DOHH2 (cell line): ENCODE measurements at regions not wholly inside any gene's neighbourhood (a gene's known extent, or its start where the extent isn't known, plus 50 kb on each side); places are given as distances from the start of the nearest gene placed in this dataset.
"Not testable (repeated sequence)": the region's sequence is repeated elsewhere in the genome, so short reads cannot be mapped to it uniquely, and the experiment has no call there.

Source experiments
- H3F3A ChIP-seq: fragments of 200-600 bp; sonication (generic), shearing (Covaris generic); 2 replicates; pipeline ENCODE4 v1.6.0; 2016; ENCODE audit warnings: antibody characterized with exemption, mild to moderate bottlenecking; ENCODE audit not compliant: control insufficient read depth, insufficient read depth
- H3K27ac ChIP-seq: fragments of 200-600 bp; sonication (generic); 2 replicates; pipeline ENCODE4 v1.5.1; 2014; ENCODE audit warnings: low read depth, mild to moderate bottlenecking, low read length, moderate library complexity
- H3K27me3 ChIP-seq: fragments of 200-600 bp; sonication (generic); 2 replicates; pipeline ENCODE4 v1.6.1; 2014; ENCODE audit warnings: mild to moderate bottlenecking, low read length, mixed read lengths; ENCODE audit not compliant: control insufficient read depth
- H3K36me3 ChIP-seq: fragments of 200-600 bp; sonication (generic); 2 replicates; pipeline ENCODE4 v1.6.1; 2014; ENCODE audit warnings: mild to moderate bottlenecking, low read length, moderate library complexity, mixed read lengths; ENCODE audit not compliant: control insufficient read depth
- H3K4me1 ChIP-seq: fragments of 200-600 bp; sonication (generic); 2 replicates; pipeline ENCODE4 v1.6.1; 2014; ENCODE audit warnings: mild to moderate bottlenecking, low read length, mixed read lengths; ENCODE audit not compliant: control insufficient read depth
- H3K4me2 ChIP-seq: fragments of 200-600 bp; sonication (generic); 2 replicates; pipeline ENCODE4 v1.6.0; 2014; ENCODE audit warnings: mild to moderate bottlenecking, low read length, moderate library complexity
- H3K4me3 ChIP-seq: fragments of 200-600 bp; sonication (generic); 2 replicates; pipeline ENCODE4 v1.5.1; 2014; ENCODE audit warnings: mild to moderate bottlenecking, low read length, mixed read lengths
- H3K79me2 ChIP-seq: fragments of 200-600 bp; sonication (generic); 2 replicates; pipeline ENCODE4 v1.6.1; 2014; ENCODE audit warnings: mild to moderate bottlenecking, low read length, mixed read lengths; ENCODE audit not compliant: control insufficient read depth
- H3K9me2 ChIP-seq: fragments of 200-600 bp; sonication (generic); replicated peaks from 2 replicates; pipeline ENCODE4 v1.6.1; 2014; ENCODE audit warnings: mild to moderate bottlenecking, low read length, mixed read lengths; ENCODE audit not compliant: control insufficient read depth
- H3K9me3 ChIP-seq: fragments of 200-600 bp; sonication (generic); 2 replicates; pipeline ENCODE4 v1.6.1; 2014; ENCODE audit warnings: antibody characterized with exemption, low read length, mixed read lengths; ENCODE audit not compliant: control insufficient read depth, insufficient read depth
- H4K20me1 ChIP-seq: fragments of 200-600 bp; sonication (generic); 2 replicates; pipeline ENCODE4 v1.6.0; 2014; ENCODE audit warnings: low read depth, mild to moderate bottlenecking, antibody characterized with exemption, low read length, moderate library complexity; ENCODE audit not compliant: control insufficient read depth, insufficient read depth
- EZH2phosphoT487 ChIP-seq: fragments of 200-600 bp; sonication (generic); IDR thresholded peaks from 2 replicates; pipeline ENCODE4 v1.6.1; 2017; ENCODE audit warnings: borderline replicate concordance, mild to moderate bottlenecking, antibody characterized with exemption, low read length, moderate library complexity, mixed read lengths
- TF ChIP-seq, protein P1 (sequence below): fragments of 200-600 bp; sonication (generic); IDR thresholded peaks from one replicate; pipeline ENCODE4 v1.5.1; 2014; ENCODE audit warnings: antibody characterized with exemption, mild to moderate bottlenecking, low read depth, low read length; ENCODE audit not compliant: poor library complexity, severe bottlenecking

DNA sequence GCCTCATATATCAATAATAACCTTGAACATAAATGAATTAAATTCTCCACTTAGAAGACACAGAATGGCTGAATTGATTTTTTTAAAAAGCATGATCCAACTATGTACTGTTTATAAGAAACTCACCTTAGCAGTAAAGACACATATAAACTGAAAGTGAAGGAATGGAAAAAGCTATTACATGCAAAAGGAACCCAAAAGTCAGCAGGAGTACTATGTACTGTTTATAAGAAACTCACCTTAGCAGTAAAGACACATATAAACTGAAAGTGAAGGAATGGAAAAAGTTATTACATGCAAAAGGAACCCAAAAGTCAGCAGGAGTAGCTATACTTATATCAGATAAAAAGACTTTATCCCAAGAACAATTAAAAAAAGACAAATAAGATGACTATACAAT, 204.8 kb downstream of the TMEM161B start:
- no peaks in the 10 kb centered on the region for H3K36me3 ChIP-seq
- no peak for TF ChIP-seq EZH2phosphoT487
- TF ChIP-seq, protein P1, sequence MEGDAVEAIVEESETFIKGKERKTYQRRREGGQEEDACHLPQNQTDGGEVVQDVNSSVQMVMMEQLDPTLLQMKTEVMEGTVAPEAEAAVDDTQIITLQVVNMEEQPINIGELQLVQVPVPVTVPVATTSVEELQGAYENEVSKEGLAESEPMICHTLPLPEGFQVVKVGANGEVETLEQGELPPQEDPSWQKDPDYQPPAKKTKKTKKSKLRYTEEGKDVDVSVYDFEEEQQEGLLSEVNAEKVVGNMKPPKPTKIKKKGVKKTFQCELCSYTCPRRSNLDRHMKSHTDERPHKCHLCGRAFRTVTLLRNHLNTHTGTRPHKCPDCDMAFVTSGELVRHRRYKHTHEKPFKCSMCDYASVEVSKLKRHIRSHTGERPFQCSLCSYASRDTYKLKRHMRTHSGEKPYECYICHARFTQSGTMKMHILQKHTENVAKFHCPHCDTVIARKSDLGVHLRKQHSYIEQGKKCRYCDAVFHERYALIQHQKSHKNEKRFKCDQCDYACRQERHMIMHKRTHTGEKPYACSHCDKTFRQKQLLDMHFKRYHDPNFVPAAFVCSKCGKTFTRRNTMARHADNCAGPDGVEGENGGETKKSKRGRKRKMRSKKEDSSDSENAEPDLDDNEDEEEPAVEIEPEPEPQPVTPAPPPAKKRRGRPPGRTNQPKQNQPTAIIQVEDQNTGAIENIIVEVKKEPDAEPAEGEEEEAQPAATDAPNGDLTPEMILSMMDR: no peak
- H3K4me3 ChIP-seq: no peak overlapping the region
- H3K4me2 ChIP-seq: no peak overlapping the region
- peaks cover 6% of the 10 kb centered on the region for H3K4me1 ChIP-seq
- H3K27me3 ChIP-seq: no peaks in the 10 kb centered on the region
- no peaks in the 10 kb centered on the region for H4K20me1 ChIP-seq
- H3K27ac ChIP-seq: no peak overlapping the region
- no peaks in the 10 kb centered on the region for H3K9me2 ChIP-seq
- no peaks in the 10 kb centered on the region for H3K79me2 ChIP-seq
- H3F3A ChIP-seq: no peaks in the 10 kb centered on the region
- no peaks in the 10 kb centered on the region for H3K9me3 ChIP-seq

DNA sequence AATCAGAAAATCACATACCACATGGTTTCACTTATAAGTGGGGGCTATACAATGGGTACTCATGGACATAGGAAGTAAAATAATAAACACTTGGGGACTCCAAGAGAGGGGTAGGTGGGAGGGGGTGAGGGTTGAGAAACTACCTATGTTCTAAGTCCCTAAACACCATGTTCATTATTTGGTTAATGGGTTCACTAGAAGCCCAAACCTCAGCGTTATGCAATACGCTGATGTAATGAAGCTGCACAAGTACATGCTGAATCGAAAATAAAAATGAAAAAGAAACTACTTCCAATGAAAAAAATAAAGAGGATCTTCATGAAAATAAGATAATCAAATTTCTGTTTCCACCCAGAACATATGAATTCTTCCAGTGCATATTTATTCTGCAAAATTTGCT, 208.5 kb downstream of the TMEM161B start:
- no peaks in the 10 kb centered on the region for H3K9me2 ChIP-seq
- no peak overlapping the region for H3K4me2 ChIP-seq
- TF ChIP-seq EZH2phosphoT487: no peak
- TF ChIP-seq, protein P1: no peak

DNA sequence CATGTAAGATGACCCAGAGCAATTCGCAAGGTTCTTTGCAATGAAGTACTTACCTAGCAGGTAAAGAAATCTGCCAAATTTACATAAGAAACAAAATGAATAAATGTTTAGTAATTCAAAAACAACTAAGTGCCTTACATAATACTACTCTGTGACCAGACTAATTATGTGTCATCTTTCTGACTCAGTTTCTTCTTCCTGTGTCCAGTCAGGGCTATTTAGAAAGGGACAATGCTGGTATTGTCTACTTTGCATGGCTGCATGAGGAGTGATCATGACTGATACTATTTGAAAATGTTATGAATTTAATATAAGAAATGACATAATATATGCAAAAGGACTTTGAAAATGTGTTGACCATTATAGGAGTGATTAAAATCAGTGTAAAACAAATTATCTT, 210.0 kb downstream of the TMEM161B start:
- no peak overlapping the region for H3K27ac ChIP-seq

More for the DNA sequence above, 208.5 kb downstream of the TMEM161B start:
- Histone ChIP-seq H3K4me1 (no peaks in the 10 kb centered on the region), H3K27ac (no peak overlapping the region), H3F3A (no peaks in the 10 kb centered on the region), H3K79me2 (no peaks in the 10 kb centered on the region), H3K36me3 (no peaks in the 10 kb centered on the region), H3K27me3 (no peaks in the 10 kb centered on the region), H4K20me1 (no peaks in the 10 kb centered on the region), H3K9me3 (no peaks in the 10 kb centered on the region), H3K4me3 (no peak overlapping the region)

DNA sequence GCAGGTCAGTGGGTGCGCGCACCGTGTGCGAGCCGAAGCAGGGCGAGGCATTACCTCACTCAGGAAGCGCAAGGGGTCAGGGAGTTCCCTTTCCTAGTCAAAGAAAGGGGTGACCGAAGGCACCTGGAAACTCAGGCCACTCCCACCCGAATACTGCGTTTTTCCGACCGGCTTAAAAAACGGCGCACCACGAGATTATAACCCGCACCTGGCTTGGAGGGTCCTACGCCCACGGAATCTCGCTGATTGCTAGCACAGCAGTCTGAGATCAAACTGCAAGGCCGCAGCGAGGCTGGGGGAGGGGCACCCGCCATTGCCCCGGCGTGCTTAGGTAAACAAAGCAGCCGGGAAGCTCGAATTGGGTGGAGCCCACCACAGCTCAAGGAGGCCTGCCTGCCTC, 216.2 kb downstream of the TMEM161B start:
- H3K4me3 ChIP-seq, H3K4me1 ChIP-seq: not testable (repeated sequence)

More for the DNA sequence above, 210.0 kb downstream of the TMEM161B start:
- Histone ChIP-seq H3F3A (no peaks in the 10 kb centered on the region), H3K79me2 (no peaks in the 10 kb centered on the region), H3K9me2 (no peaks in the 10 kb centered on the region), H4K20me1 (no peaks in the 10 kb centered on the region), H3K36me3 (no peaks in the 10 kb centered on the region), H3K27me3 (no peaks in the 10 kb centered on the region), H3K4me1 (no peaks in the 10 kb centered on the region), H3K9me3 (no peaks in the 10 kb centered on the region), H3K4me2 (no peak overlapping the region), H3K4me3 (no peak overlapping the region)
- no peak for TF ChIP-seq EZH2phosphoT487
- TF ChIP-seq, protein P1: no peak

More for the DNA sequence above, 216.2 kb downstream of the TMEM161B start:
- H3K36me3 ChIP-seq, H3K27ac ChIP-seq, H3F3A ChIP-seq, H3K79me2 ChIP-seq, H3K4me2 ChIP-seq, H3K9me3 ChIP-seq, H4K20me1 ChIP-seq, H3K27me3 ChIP-seq, H3K9me2 ChIP-seq: not testable (repeated sequence)
